Astrocyte (in vitro differentiated cells and primary cell): ENCODE measurements at regions not wholly inside any gene's neighbourhood (a gene's known extent, or its start where the extent isn't known, plus 50 kb on each side); places are given as distances from the start of the nearest gene placed in this dataset.

Experiments used
- DNase-seq: peaks from one replicate; pipeline ENCODE4 v3.0.0-alpha.2; 2010; ENCODE audit warnings: low read depth
- FAIRE-seq: peaks from 2 replicates; lab custom pipeline; 2011; peaks lifted over from hg19 to GRCh38; lab: Jason Lieb, UNC
- H2AFZ ChIP-seq: 2 replicates; pipeline ENCODE4 v1.6.0; 2012; ENCODE audit warnings: low read depth, low read length, inconsistent platforms
- H3K27ac ChIP-seq: 2 replicates; pipeline ENCODE4 v1.5.1; 2011; ENCODE audit warnings: low read depth, low read length, inconsistent platforms
- H3K27me3 ChIP-seq: 2 replicates; pipeline ENCODE4 v1.6.0; 2011; ENCODE audit warnings: low read length, inconsistent platforms; ENCODE audit not compliant: insufficient read depth
- H3K36me3 ChIP-seq: 2 replicates; pipeline ENCODE4 v1.5.1; 2011; ENCODE audit warnings: low read length, inconsistent platforms; ENCODE audit not compliant: insufficient read depth
- H3K4me1 ChIP-seq: 2 replicates; pipeline ENCODE4 v1.5.1; 2011; ENCODE audit warnings: low read length, inconsistent platforms; ENCODE audit not compliant: insufficient read depth
- H3K4me2 ChIP-seq: 2 replicates; pipeline ENCODE4 v1.6.0; 2012; ENCODE audit warnings: low read length, inconsistent platforms
- H3K4me3 ChIP-seq: 2 replicates; pipeline ENCODE4 v1.5.1; 2011; ENCODE audit warnings: low read depth, mild to moderate bottlenecking, low read length, inconsistent platforms; ENCODE audit not compliant: insufficient read depth
- H3K79me2 ChIP-seq: 2 replicates; pipeline ENCODE4 v1.6.0; 2012; ENCODE audit warnings: mild to moderate bottlenecking, low read length, inconsistent platforms; ENCODE audit not compliant: insufficient read depth
- H3K9ac ChIP-seq: 2 replicates; pipeline ENCODE4 v1.6.0; 2012; ENCODE audit warnings: mild to moderate bottlenecking, low read length, inconsistent platforms
- H3K9me3 ChIP-seq: 2 replicates; pipeline ENCODE4 v1.5.1; 2012; ENCODE audit warnings: low read depth, mild to moderate bottlenecking, low read length, inconsistent platforms; ENCODE audit not compliant: insufficient read depth
- H4K20me1 ChIP-seq: 2 replicates; pipeline ENCODE4 v1.6.0; 2012; ENCODE audit warnings: low read length, inconsistent platforms; ENCODE audit not compliant: insufficient read depth
- H3K27ac Mint-ChIP-seq: one replicate; pipeline ENCODE4 v1.8.0; 2021; ENCODE audit warnings: mild to moderate bottlenecking, mixed read lengths; ENCODE audit not compliant: unreplicated experiment
- H3K27me3 Mint-ChIP-seq: one replicate; pipeline ENCODE4 v1.8.0; 2021; ENCODE audit warnings: low read depth, mixed read lengths; ENCODE audit not compliant: unreplicated experiment
- H3K36me3 Mint-ChIP-seq: one replicate; pipeline ENCODE4 v1.8.0; 2021; ENCODE audit warnings: low read depth, mixed read lengths; ENCODE audit not compliant: unreplicated experiment
- H3K4me1 Mint-ChIP-seq: one replicate; pipeline ENCODE4 v1.8.0; 2021; ENCODE audit warnings: low read depth, mixed read lengths; ENCODE audit not compliant: unreplicated experiment
- H3K4me3 Mint-ChIP-seq: one replicate; pipeline ENCODE4 v1.8.0; 2021; ENCODE audit warnings: mild to moderate bottlenecking, moderate library complexity, mixed read lengths; ENCODE audit not compliant: unreplicated experiment
- H3K9me3 Mint-ChIP-seq: one replicate; pipeline ENCODE4 v1.8.0; 2021; ENCODE audit warnings: mild to moderate bottlenecking, mixed read lengths; ENCODE audit not compliant: unreplicated experiment
- EZH2 ChIP-seq: IDR thresholded peaks from 2 replicates; pipeline ENCODE4 v1.6.1; 2012; ENCODE audit warnings: mild to moderate bottlenecking, low read length, inconsistent platforms; ENCODE audit not compliant: insufficient read depth
- TF ChIP-seq, protein P1 (sequence below): IDR thresholded peaks from 2 replicates; pipeline ENCODE4 v1.5.1; 2011; ENCODE audit warnings: low read depth, mild to moderate bottlenecking, inconsistent platforms, low read length, moderate library complexity; ENCODE audit not compliant: insufficient read depth

DNA sequence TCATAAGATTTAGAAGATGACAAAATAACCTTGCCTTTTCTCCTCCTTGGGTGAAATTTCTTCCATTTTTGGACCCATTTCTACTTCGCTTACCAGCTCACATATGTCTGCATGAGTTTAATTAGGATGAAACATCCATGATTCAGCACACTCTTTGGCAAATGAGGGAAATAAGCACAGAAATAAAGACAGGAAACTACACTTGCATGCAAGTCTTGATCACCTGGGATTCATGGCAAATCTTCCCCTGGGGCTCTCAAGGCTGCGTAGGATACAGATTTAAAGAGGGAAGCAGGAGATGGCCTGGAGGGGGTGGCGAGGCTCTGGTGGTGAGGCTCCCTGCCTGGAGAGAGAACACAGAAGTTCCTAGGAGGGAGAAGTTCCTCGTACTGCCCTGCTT is 147.8 kb downstream of the EDN3 start:
- H3K9me3 Mint-ChIP-seq, result peaks cover 4% of the 10 kb centered on the region
- FAIRE-seq (no peak), DNase-seq (no peak)
- no peak overlapping the region for H3K4me2 ChIP-seq
- no peaks in the 10 kb centered on the region for H3K79me2 ChIP-seq
- peaks cover 13% of the 10 kb centered on the region for H3K4me1 Mint-ChIP-seq
- no peak overlapping the region for H3K27ac Mint-ChIP-seq
- no peaks in the 10 kb centered on the region for H3K36me3 Mint-ChIP-seq
- H3K27me3 Mint-ChIP-seq, result peaks cover 60% of the 10 kb centered on the region
- TF ChIP-seq EZH2, result no peak
- TF ChIP-seq, protein P1, sequence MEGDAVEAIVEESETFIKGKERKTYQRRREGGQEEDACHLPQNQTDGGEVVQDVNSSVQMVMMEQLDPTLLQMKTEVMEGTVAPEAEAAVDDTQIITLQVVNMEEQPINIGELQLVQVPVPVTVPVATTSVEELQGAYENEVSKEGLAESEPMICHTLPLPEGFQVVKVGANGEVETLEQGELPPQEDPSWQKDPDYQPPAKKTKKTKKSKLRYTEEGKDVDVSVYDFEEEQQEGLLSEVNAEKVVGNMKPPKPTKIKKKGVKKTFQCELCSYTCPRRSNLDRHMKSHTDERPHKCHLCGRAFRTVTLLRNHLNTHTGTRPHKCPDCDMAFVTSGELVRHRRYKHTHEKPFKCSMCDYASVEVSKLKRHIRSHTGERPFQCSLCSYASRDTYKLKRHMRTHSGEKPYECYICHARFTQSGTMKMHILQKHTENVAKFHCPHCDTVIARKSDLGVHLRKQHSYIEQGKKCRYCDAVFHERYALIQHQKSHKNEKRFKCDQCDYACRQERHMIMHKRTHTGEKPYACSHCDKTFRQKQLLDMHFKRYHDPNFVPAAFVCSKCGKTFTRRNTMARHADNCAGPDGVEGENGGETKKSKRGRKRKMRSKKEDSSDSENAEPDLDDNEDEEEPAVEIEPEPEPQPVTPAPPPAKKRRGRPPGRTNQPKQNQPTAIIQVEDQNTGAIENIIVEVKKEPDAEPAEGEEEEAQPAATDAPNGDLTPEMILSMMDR, result no peak
- no peaks in the 10 kb centered on the region for H3K9me3 ChIP-seq
- H3K36me3 ChIP-seq, result no peaks in the 10 kb centered on the region
- no peaks in the 10 kb centered on the region for H3K27me3 ChIP-seq
- no peaks in the 10 kb centered on the region for H3K4me1 ChIP-seq
- H3K9ac ChIP-seq, result no peak overlapping the region
- no peak overlapping the region for H3K4me3 Mint-ChIP-seq
- no peak overlapping the region for H2AFZ ChIP-seq
- H3K4me3 ChIP-seq, result no peak overlapping the region
- no peak overlapping the region for H3K27ac ChIP-seq
- no peaks in the 10 kb centered on the region for H4K20me1 ChIP-seq

DNA sequence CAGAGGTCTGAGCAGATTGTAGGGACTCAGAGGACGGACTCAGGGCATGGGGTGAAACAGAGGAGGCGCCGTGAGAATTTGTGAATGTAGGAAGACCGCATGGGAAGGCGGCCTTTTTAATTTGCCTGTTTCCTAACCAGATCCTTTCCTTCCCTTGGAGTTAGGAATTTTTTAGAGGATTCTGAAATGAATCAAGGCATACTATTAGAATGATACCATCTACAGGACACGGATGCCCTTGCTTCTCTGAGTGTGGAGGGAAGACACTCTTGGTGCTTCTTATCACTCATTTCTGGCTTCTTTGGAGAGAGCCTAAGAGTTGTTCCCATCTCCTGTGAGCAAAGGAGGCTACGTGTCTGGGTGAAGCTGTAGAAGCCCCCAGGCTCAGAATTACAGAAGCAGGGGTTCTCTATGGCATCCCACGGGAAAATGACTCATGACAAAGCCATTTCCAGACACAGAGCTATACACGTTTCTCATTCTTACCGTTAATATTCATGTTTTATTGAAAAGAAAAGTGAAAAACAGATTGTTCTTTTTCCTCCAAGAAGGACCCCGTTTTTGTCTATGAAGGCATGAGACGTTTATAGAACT is 148.5 kb downstream of the EDN3 start:
- Histone ChIP-seq H4K20me1 (no peaks in the 10 kb centered on the region), H3K4me1 (no peaks in the 10 kb centered on the region), H3K9ac (no peak overlapping the region), H3K27ac (no peak overlapping the region), H3K4me2 (no peak overlapping the region), H3K9me3 (no peaks in the 10 kb centered on the region), H3K27me3 (no peaks in the 10 kb centered on the region), H3K79me2 (no peaks in the 10 kb centered on the region), H3K36me3 (no peaks in the 10 kb centered on the region), H2AFZ (no peak overlapping the region), H3K4me3 (no peak overlapping the region)
- FAIRE-seq, result no peak
- H3K27ac Mint-ChIP-seq, result peak overlapping the region; percentile 21
- peaks cover 4% of the 10 kb centered on the region for H3K9me3 Mint-ChIP-seq
- DNase-seq, result no peak
- no peak overlapping the region for H3K4me3 Mint-ChIP-seq
- peaks cover 56% of the 10 kb centered on the region for H3K27me3 Mint-ChIP-seq
- H3K36me3 Mint-ChIP-seq, result no peaks in the 10 kb centered on the region
- no peak for TF ChIP-seq EZH2
- TF ChIP-seq, protein P1, result no peak
- H3K4me1 Mint-ChIP-seq, result peaks cover 13% of the 10 kb centered on the region

DNA sequence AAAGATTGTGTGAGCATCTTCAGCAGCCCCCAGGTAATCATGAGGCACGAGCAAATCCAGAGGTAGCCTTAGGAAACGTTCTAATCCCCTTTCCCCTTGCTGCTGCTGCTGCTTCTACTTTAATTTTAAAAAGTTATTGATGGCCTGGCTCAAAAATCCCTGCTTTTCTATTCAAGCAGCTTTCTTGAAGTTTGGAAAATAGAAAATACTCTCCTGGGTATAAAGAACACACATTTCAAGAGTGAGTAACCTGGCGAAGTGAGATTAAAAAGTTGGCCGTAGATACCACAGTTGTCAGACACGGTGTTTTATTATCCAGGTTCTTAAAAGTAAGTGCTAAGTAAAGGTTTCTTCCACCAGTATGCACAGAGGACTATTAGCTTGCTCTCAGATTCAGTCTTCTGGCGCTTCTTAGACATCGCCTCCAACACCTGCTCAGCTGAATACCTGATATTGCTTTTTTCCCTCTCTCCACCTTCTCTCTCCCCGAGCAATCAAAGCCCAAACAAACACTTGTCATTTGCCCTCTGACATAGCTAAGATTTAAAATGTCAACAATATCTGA is 150.7 kb downstream of the EDN3 start:
- peaks cover 13% of the 10 kb centered on the region for H3K4me1 Mint-ChIP-seq
- H3K9me3 Mint-ChIP-seq, result peaks cover 4% of the 10 kb centered on the region
- no peak overlapping the region for H3K4me2 ChIP-seq
- no peaks in the 10 kb centered on the region for H4K20me1 ChIP-seq
- no peaks in the 10 kb centered on the region for H3K27me3 ChIP-seq
- no peaks in the 10 kb centered on the region for H3K9me3 ChIP-seq
- H3K36me3 Mint-ChIP-seq, result no peaks in the 10 kb centered on the region
- H3K27ac Mint-ChIP-seq, result no peak overlapping the region
- H2AFZ ChIP-seq, result no peak overlapping the region
- no peak overlapping the region for H3K4me3 ChIP-seq
- no peak overlapping the region for H3K27ac ChIP-seq
- H3K79me2 ChIP-seq, result no peaks in the 10 kb centered on the region
- H3K9ac ChIP-seq, result no peak overlapping the region
- H3K27me3 Mint-ChIP-seq, result peaks cover 41% of the 10 kb centered on the region
- DNase-seq, result no peak
- FAIRE-seq, result no peak
- no peaks in the 10 kb centered on the region for H3K36me3 ChIP-seq
- no peaks in the 10 kb centered on the region for H3K4me1 ChIP-seq
- H3K4me3 Mint-ChIP-seq, result no peak overlapping the region
- TF ChIP-seq EZH2, result no peak
- TF ChIP-seq, protein P1, result no peak
